HG02981 (cell line): ENCODE measurements at regions not wholly inside any gene's neighbourhood (a gene's known extent, or its start where the extent isn't known, plus 50 kb on each side); places are given as distances from the start of the nearest gene placed in this dataset.

Source experiments
- ATAC-seq: cut with Tn5 transposase; IDR thresholded peaks from one replicate; pipeline ENCODE4 v1.9.1; 2021; ENCODE audit warnings: mild to moderate bottlenecking, moderate library complexity; ENCODE audit not compliant: unreplicated experiment

- ATAC-seq: no peak
Observed at GRCh38 chr13:24006520-24007248, 109.4 kb upstream of the C1QTNF9B start.

- ATAC-seq: no peak
Observed at GRCh38 chr13:24007979-24008620, 110.8 kb upstream of the C1QTNF9B start.

GRCh38 chr13:24008679-24009078, 111.4 kb upstream of the C1QTNF9B start:
- ATAC-seq: no peak

GRCh38 chr13:24011266-24011665, 114.0 kb upstream of the C1QTNF9B start:
- ATAC-seq: no peak

- ATAC-seq: no peak
Observed at GRCh38 chr13:24012648-24013047, 115.3 kb upstream of the C1QTNF9B start.

- ATAC-seq: no peak
Observed at GRCh38 chr13:24013189-24013588, 115.9 kb upstream of the C1QTNF9B start.

- ATAC-seq: no peak
Observed at GRCh38 chr13:24016046-24016445, 118.7 kb upstream of the C1QTNF9B start.

- ATAC-seq: no peak
Observed at GRCh38 chr13:24022568-24022967, 125.3 kb upstream of the C1QTNF9B start.

GRCh38 chr13:24023073-24023472, 125.8 kb upstream of the C1QTNF9B start:
- no peak for ATAC-seq

GRCh38 chr13:24027494-24027893, 130.2 kb upstream of the C1QTNF9B start:
- ATAC-seq: no peak

GRCh38 chr13:24032252-24032651, 128.3 kb upstream of the SPATA13 start:
- no peak for ATAC-seq

GRCh38 chr13:24032674-24033073, 127.8 kb upstream of the SPATA13 start:
- ATAC-seq: no peak

GRCh38 chr13:24033527-24034302, 126.8 kb upstream of the SPATA13 start:
- ATAC-seq: no peak

GRCh38 chr13:24035411-24035810, 125.1 kb upstream of the SPATA13 start:
- no peak for ATAC-seq

- ATAC-seq: no peak
Observed at GRCh38 chr13:24036115-24036514, 124.4 kb upstream of the SPATA13 start.

- no peak for ATAC-seq
Observed at GRCh38 chr13:24038405-24038804, 122.1 kb upstream of the SPATA13 start.

- ATAC-seq: no peak
Observed at GRCh38 chr13:24038841-24039330, 121.6 kb upstream of the SPATA13 start.

GRCh38 chr13:24039621-24040475, 120.7 kb upstream of the SPATA13 start:
- peak; percentile 67 for ATAC-seq

- ATAC-seq: no peak
Observed at GRCh38 chr13:24040835-24041234, 119.7 kb upstream of the SPATA13 start.

GRCh38 chr13:24041651-24042225, 118.8 kb upstream of the SPATA13 start:
- no peak for ATAC-seq
